ENCODE measurements at regions not wholly inside any gene's neighbourhood (a gene's known extent, or its start where the extent isn't known, plus 50 kb on each side); places are given as distances from the start of the nearest gene placed in this dataset.

GRCh38 chr21:27213303-27213702 is 246.4 kb upstream of the ADAMTS5 start:
- no peak for TF ChIP-seq CTCF (conservative IDR thresholded peaks at IDR 0.05; ENCODE audit: low read length)
- no peak for TF ChIP-seq EZH2phosphoT487 (IDR thresholded peaks at IDR 0.05; ENCODE audit: borderline replicate concordance)

All from Loucy (cell line).